ENCODE measurements at regions not wholly inside any gene's neighbourhood (a gene's known extent, or its start where the extent isn't known, plus 50 kb on each side); places are given as distances from the start of the nearest gene placed in this dataset.
"Not testable (repeated sequence)": the region's sequence is repeated elsewhere in the genome, so short reads cannot be mapped to it uniquely, and the experiment has no call there.

GRCh38 chr5:25446061-25446420, 801.3 kb upstream of the CDH10 start:
- not testable (repeated sequence) for TF ChIP-seq SMAD4 (CRISPR knock-in tag; IDR thresholded peaks at IDR 0.05); ZNF121 (CRISPR knock-in tag; IDR thresholded peaks at IDR 0.05); CTCF (IDR thresholded peaks at IDR 0.05); ELF4 (CRISPR knock-in tag; IDR thresholded peaks at IDR 0.05; ENCODE audit: low read depth); SP1 (CRISPR knock-in tag; conservative IDR thresholded peaks at IDR 0.05); MAX (CRISPR knock-in tag; IDR thresholded peaks at IDR 0.05); PRDM15 (CRISPR knock-in tag; IDR thresholded peaks at IDR 0.05); MXD4 (CRISPR knock-in tag; IDR thresholded peaks at IDR 0.05; ENCODE audit: borderline replicate concordance)

All from WTC11 (cell line).